ENCODE measurements at regions not wholly inside any gene's neighbourhood (a gene's known extent, or its start where the extent isn't known, plus 50 kb on each side); places are given as distances from the start of the nearest gene placed in this dataset.

GRCh38 chrX:125378205-125378604 lies 58.5 kb downstream of the TEX13C start:
- intact Hi-C loops (cut with micrococcal nuclease): no loop called here
- TF ChIP-seq EZH2 (IDR thresholded peaks at IDR 0.05; ENCODE audit: low read length, unreplicated experiment): no peak
- peak; percentile 56; the same call in 1 of the 2 replicates for TF ChIP-seq CTCF (conservative IDR thresholded peaks at IDR 0.05; ENCODE audit: low read depth, low read length)

GRCh38 chrX:125378770-125379169 lies 59.1 kb downstream of the TEX13C start:
- Histone ChIP-seq H3K79me2 (ENCODE audit: low read length) (no peaks in the 10 kb centered on the region), H2AFZ (ENCODE audit: low read length) (no peak overlapping the region), H3K9ac (ENCODE audit: low read length) (no peak overlapping the region), H3K9me3 (ENCODE audit: low read length) (no peaks in the 10 kb centered on the region), H4K20me1 (ENCODE audit: low read length) (no peaks in the 10 kb centered on the region), H3K36me3 (ENCODE audit: low read depth, low read length) (no peaks in the 10 kb centered on the region), H3K9me2 (replicated peaks; ENCODE audit: low read length) (no peaks in the 10 kb centered on the region), H3K27me3 (ENCODE audit: low read length) (no peaks in the 10 kb centered on the region), H3K4me1 (ENCODE audit: insufficient read depth, low read length) (peaks cover 14% of the 10 kb centered on the region), H3K27ac (ENCODE audit: low read length) (peak overlapping the region; percentile 19), H3K4me3 (ENCODE audit: low read length) (no peak overlapping the region), H3F3A (ENCODE audit: low read length, unreplicated experiment) (no peaks in the 10 kb centered on the region), H3K4me2 (ENCODE audit: low read length) (0 out of 2 replicates have a peak overlapping the region, but pooled peaks have one; percentile 18)
- CTCF ChIA-PET: interaction anchor here (1.0 kb wide), 1 partner anchor 59 kb away, joined by 3 read pairs; no protein-coding TSS in a partner anchor
- no TSS peak for BruUV-seq (replicated peaks)
- TF ChIP-seq EZH2phosphoT487 (IDR thresholded peaks at IDR 0.05; ENCODE audit: borderline replicate concordance, low read length) (no peak), CTCF (conservative IDR thresholded peaks at IDR 0.05; ENCODE audit: low read depth, low read length) (no peak), EZH2 (IDR thresholded peaks at IDR 0.05; ENCODE audit: low read length, unreplicated experiment) (no peak)
- POLR2A ChIA-PET (ENCODE audit: unreplicated experiment): no interaction called here
- peak; percentile 34 for DNase-seq
- intact Hi-C loops (cut with micrococcal nuclease): no loop called here
- peak; percentile 61 for ATAC-seq

More at GRCh38 chrX:125378205-125378604, 58.5 kb downstream of the TEX13C start:
- Histone ChIP-seq H3K27me3 (ENCODE audit: low read length) (no peaks in the 10 kb centered on the region), H3K9me2 (replicated peaks; ENCODE audit: low read length) (no peaks in the 10 kb centered on the region), H2AFZ (ENCODE audit: low read length) (no peak overlapping the region), H3K79me2 (ENCODE audit: low read length) (no peaks in the 10 kb centered on the region), H3K9ac (ENCODE audit: low read length) (no peak overlapping the region), H3F3A (ENCODE audit: low read length, unreplicated experiment) (no peaks in the 10 kb centered on the region), H3K36me3 (ENCODE audit: low read depth, low read length) (no peaks in the 10 kb centered on the region), H3K4me2 (ENCODE audit: low read length) (peak overlapping the region; percentile 29; the same call in 1 of the 2 replicates), H3K4me3 (ENCODE audit: low read length) (no peak overlapping the region), H3K9me3 (ENCODE audit: low read length) (no peaks in the 10 kb centered on the region), H3K4me1 (ENCODE audit: insufficient read depth, low read length) (peaks cover 14% of the 10 kb centered on the region), H3K27ac (ENCODE audit: low read length) (peak overlapping the region; percentile 19), H4K20me1 (ENCODE audit: low read length) (no peaks in the 10 kb centered on the region)
- ATAC-seq (peak; percentile 66), DNase-seq (peak; percentile 74)
- ChIA-PET CTCF (interaction anchor here (0.5 to 1.0 kb wide), 2 partner anchors 60 to 174 kb away, joined by 3 to 4 read pairs; no protein-coding TSS in a partner anchor), POLR2A (ENCODE audit: unreplicated experiment) (no interaction called here)
- BruUV-seq (replicated peaks): no TSS peak

- H3K4me2 ChIP-seq (ENCODE audit: low read length): no peak overlapping the region
- no TSS peak for BruUV-seq (replicated peaks)
- H4K20me1 ChIP-seq (ENCODE audit: low read length): no peaks in the 10 kb centered on the region
- H2AFZ ChIP-seq (ENCODE audit: low read length): no peak overlapping the region
- intact Hi-C loops (cut with micrococcal nuclease): no loop called here
- H3K9me2 ChIP-seq (replicated peaks; ENCODE audit: low read length): no peaks in the 10 kb centered on the region
- H3F3A ChIP-seq (ENCODE audit: low read length, unreplicated experiment): no peaks in the 10 kb centered on the region
- H3K9ac ChIP-seq (ENCODE audit: low read length): no peak overlapping the region
- H3K27me3 ChIP-seq (ENCODE audit: low read length): no peaks in the 10 kb centered on the region
- ChIA-PET POLR2A (ENCODE audit: unreplicated experiment) (no interaction called here), CTCF (no interaction called here)
- no peaks in the 10 kb centered on the region for H3K79me2 ChIP-seq (ENCODE audit: low read length)
- H3K9me3 ChIP-seq (ENCODE audit: low read length): no peaks in the 10 kb centered on the region
- H3K27ac ChIP-seq (ENCODE audit: low read length): no peak overlapping the region
- ATAC-seq (no peak), DNase-seq (no peak)
- no peaks in the 10 kb centered on the region for H3K36me3 ChIP-seq (ENCODE audit: low read depth, low read length)
- H3K4me3 ChIP-seq (ENCODE audit: low read length): no peak overlapping the region
- H3K4me1 ChIP-seq (ENCODE audit: insufficient read depth, low read length): peaks cover 26% of the 10 kb centered on the region
- no peak for TF ChIP-seq EZH2phosphoT487 (IDR thresholded peaks at IDR 0.05; ENCODE audit: borderline replicate concordance, low read length)
Observed at GRCh38 chrX:125382148-125382628, 62.5 kb downstream of the TEX13C start.
